NCI-H1417 treated with DMSO at 0.1 percent for 48 hours (cell line): ENCODE measurements at regions not wholly inside any gene's neighbourhood (a gene's known extent, or its start where the extent isn't known, plus 50 kb on each side); places are given as distances from the start of the nearest gene placed in this dataset.

Source experiments
- DNase-seq: peaks from one replicate; lab custom pipeline; 2025; lab: John Stamatoyannopoulos, UW

- no peak for DNase-seq
Observed at GRCh38 chr7:121810831-121811672, 61.9 kb upstream of the PTPRZ1 start.

DNA sequence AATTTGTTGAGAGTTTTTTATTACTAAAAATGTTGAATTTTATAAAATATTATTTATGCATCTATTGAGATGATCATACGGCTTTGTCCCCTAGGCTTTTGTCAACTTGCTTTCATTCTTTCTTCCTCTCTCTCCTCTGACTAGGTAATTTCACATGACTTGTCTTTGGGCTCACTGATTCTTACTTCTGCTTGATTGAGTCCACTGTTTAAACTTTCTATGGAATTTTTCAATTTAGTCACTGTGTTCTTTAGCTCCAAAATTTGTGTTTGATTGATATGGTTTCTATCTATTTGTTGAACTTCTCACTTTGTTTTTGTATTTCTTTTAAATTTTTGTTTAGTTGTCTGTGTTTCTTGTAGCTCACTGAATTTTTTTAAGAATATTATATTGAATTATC lies 65.9 kb upstream of the PTPRZ1 start:
- no peak for DNase-seq

DNA sequence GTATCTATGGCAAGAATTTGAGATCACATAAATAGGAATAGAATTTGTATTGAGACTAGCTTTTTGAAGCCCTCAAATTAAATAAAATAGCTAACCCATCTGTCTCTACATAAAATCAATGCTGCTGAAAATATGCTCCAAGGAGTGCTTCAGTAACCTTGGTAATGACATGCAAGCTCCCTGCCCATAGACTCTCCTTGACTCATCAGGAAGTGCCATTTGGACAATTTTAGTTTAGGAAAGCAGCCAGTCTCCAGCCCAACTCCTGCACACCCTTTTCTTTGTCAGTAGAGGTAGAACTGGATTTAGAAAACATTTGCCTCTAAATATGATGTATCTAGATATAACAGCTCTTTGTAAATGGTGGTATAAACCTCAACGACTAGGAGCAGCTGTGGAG lies 69.9 kb upstream of the PTPRZ1 start:
- no peak for DNase-seq

DNA sequence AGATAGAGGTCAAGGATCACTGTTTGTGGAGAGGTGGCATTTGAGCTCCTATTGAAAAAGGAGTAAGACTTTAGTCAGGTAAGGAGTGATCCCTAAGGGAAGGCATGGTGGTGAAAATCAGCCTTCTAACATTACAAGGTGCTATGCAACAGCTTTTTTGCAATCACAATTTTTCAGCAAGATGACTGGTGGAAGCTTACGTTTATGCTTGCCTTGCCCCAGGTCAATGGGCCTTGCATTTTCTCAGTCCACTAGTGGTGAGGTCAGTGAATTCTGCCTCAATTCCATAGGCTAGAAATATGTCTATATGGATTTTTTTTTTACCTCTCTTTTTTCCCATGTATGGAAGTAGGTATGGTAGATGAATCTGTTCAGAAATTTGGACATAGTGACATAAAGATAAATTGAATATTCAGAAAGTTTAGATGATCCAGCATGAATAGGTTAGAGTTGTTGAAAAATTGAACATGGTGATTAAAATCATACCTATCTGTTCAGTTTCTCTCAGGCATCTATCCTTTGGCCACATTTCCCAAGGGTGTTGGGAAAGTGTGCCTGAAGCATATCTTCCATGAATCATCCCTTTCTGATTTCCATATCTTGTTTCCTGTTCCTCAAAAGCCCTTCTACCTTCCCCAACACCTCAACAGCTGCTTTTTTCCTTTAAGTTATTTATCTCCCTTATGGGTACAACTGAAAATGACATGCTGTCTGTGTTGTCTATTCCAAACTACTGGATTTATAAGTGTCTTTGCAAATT lies 71.9 kb upstream of the PTPRZ1 start:
- DNase-seq: no peak

GRCh38 chr7:121798896-121799295 lies 74.1 kb upstream of the PTPRZ1 start:
- DNase-seq: no peak

DNA sequence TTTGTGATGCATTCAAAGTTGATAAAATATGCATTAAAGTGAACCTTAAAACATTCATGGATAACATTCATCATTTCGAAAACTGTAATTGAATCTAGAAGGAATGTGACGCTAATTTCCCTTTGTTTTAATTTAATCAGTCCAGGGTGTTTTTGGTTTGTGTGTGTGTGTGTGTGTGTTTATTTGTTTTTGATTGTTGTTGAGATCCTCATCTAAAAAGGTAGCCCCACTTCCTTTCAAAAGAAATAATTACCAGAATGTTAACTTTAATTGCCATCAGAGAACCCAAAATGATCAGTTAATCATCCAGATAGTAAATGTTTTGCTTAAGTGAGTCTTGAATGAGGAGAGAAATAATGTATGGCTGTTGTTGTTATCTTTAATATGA lies 74.5 kb upstream of the PTPRZ1 start:
- DNase-seq: no peak

- no peak for DNase-seq
Observed at GRCh38 chr7:121797657-121798452, 75.1 kb upstream of the PTPRZ1 start.

DNA sequence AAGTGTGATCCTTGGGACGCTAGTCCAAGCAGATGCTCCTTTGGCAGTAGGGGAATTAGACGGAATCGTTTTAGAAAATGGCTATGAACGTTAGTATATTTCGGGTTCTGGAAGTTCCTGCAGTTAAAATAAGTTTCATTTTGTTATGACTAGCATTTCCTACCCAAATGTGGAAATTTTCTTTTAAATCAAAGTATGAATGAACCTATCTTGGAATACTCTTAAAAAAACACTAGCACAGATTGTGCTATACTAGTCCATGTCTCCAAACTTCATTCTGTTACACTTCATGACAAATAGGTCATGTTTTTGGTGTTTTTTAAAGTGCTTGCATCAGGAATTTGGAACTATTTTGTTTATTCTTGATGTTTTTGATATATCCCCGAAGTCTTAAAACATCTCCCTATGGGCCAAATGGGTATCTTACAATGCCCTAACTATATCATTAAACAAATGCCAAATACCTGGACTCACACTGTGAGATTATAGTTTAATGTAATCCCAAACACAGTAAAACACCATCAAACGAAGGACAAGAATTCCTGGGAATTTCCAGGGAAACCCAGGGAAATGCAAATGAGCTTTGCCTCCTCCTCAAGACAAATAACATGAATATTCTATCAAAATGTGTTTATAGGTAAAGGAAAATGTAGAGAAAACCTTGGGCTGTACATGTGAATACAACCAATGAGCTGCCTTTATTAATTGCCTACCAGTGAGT lies 75.9 kb upstream of the PTPRZ1 start:
- no peak for DNase-seq

GRCh38 chr7:121796381-121796780 lies 76.6 kb upstream of the PTPRZ1 start:
- no peak for DNase-seq

- no peak for DNase-seq
Observed at GRCh38 chr7:121795736-121796135, 77.2 kb upstream of the PTPRZ1 start.

- DNase-seq: no peak
Observed at GRCh38 chr7:121793716-121794115, 79.2 kb upstream of the PTPRZ1 start.

- no peak for DNase-seq
Observed at GRCh38 chr7:121777672-121778071, 95.3 kb upstream of the PTPRZ1 start.

DNA sequence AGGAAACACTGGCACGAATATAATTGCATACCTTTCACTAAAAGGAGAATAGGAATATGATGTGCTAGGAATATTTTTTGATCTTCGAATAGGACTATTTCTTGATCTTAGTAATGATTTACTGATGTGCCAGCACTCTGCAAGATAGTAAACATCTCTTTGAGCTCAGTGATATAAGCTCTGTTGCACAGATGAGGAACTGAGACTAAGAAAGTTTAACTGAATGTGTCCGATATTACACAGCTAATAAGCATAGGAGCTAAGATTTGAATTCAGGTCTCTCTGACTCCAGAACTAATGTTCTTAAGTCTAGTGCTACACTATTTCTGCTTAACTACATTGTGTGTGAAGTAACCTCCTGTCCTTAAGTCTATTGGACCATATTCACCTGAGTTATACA lies 98.4 kb upstream of the PTPRZ1 start:
- DNase-seq: no peak

- no peak for DNase-seq
Observed at GRCh38 chr7:121766676-121767075, 106.3 kb upstream of the PTPRZ1 start.

- no peak for DNase-seq
Observed at GRCh38 chr7:121761399-121761798, 111.6 kb upstream of the PTPRZ1 start.

DNA sequence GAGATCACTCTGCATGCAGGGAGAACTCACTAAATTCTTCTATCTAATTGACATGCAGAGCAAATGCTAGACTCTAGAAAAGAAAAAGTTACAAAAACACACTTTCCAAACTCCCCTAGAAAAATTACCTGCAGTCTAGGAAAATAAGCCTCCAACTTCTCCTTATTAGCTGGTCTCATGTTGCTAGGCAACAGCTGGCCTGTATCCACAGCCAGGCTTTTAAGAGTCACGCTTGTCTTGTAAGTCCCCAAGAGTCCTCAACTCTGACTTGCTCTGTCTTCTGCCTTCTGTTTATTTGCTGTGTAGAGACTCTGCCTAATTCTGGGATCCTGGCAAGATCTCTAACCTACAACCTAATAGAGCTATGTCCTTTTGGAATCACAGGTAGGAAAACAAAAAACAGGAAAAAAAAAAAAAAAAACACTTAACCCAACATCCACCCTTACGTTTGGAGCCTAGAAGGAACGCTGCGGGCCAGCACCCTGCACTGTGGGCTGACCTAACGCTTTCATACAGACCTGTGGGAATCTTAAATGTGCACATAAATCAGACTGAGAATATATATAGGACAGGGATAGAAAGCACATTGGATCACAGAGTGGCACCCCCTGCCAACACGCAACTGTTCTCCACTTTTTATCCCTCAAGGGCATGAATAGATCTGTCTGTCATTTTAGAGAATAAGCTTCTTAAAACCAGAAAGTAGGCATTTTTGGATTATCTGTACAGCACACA lies 117.0 kb upstream of the PTPRZ1 start:
- DNase-seq: peak; percentile 51

DNA sequence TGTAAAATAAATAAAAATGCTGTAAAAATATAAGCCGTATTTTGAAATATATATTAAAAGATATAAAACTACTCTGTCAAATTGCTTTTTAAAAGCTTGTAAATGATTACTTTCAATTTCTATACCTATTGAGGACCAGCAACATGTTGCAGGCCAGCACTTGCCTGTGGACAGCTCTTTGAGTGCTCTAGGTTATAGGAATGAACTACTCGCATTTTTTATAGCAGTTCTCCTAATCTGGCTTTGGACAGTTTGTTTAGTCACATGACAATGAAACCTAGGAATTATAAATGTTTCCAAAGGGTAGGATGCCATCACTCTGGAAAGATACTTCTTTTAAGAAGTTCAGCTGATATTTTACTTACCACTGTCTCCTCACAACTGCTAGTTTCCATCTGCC lies 117.7 kb upstream of the PTPRZ1 start:
- no peak for DNase-seq

DNA sequence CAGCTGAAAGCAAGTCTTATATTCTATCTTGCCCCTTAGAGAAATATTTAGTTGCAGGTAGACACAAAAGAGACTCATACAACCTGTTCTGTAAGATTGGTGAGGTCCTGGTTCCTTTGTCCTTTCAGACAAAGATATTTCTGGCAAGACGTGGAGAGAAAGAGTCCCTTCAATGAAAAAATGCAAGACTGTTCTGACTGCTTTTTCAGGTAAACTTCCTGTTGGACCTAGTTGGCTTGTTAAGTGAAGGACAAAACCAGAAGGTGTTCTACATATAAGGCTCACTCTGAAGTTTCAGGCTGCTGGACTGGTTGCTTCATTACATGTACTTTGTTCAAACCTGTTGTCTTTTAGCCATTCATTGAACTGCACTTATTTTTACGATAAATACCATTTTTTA lies 119.0 kb upstream of the PTPRZ1 start:
- DNase-seq: no peak

GRCh38 chr7:121752706-121753105 lies 120.3 kb upstream of the PTPRZ1 start:
- DNase-seq: no peak

DNA sequence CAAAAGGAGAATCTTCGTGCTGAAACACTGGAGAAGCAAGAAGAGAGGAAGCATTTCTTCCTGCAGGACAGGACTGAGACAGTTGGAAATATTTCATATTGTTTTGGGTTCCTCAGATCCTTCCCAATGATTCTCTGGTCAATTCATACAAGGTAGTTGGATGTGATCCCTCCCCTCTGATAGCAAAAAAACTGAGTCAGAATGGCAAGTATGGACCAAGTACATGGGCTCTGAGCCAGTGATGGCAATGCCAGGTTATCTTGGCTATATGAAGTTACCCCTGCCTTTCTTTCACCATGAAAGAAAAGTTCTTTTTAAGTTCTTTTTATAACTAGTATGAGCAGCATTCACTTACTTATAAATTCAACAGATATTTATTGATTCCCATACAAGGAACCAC lies 124.4 kb upstream of the PTPRZ1 start:
- no peak for DNase-seq

DNA sequence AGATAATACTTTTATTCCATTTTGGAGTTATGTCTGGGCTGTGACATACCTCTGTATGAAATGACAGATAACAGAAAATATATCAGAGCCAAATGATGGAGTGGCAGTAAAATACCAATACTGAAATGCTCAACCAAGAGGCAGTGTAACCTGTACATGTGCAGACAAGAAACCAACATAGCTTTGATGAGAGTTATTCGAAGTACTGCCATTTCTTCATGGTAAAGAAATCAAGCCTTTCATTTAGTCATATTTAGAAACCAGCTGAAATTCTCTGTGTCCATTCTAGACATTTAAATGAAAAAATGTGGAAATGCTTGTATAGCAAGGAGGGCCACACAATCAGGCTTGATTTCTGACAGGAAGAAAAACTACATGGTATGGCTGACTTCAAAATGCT lies 127.1 kb upstream of the PTPRZ1 start:
- DNase-seq: no peak
